ENCODE measurements at regions not wholly inside any gene's neighbourhood (a gene's known extent, or its start where the extent isn't known, plus 50 kb on each side); places are given as distances from the start of the nearest gene placed in this dataset.
"Not testable (repeated sequence)": the region's sequence is repeated elsewhere in the genome, so short reads cannot be mapped to it uniquely, and the experiment has no call there.

DNA sequence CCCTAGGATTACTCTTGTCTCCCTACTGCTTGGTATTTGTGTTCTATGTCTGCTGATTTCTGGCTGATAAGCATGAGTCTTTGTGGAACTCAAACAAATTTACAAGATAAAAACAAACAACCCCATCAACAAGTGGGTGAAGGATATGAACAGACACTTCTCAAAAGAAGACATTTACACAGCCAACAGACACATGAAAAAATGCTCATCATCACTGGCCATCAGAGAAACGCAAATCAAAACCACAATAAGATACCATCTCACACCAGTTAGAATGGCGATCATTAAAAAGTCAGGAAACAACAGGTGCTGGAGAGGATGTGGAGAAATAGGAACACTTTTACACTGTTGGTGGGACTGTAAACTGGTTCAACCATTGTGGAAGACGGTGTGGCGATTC, 81.5 kb upstream of the GAS1 start:
- not testable (repeated sequence) for H3K4me1 ChIP-seq (ENCODE audit: insufficient read depth, low read length); H3K9me3 ChIP-seq (ENCODE audit: control insufficient read depth, insufficient read depth, low read length); H3K36me3 ChIP-seq (ENCODE audit: insufficient read depth, low read length); H3K9ac ChIP-seq (ENCODE audit: low read depth, low read length)

DNA sequence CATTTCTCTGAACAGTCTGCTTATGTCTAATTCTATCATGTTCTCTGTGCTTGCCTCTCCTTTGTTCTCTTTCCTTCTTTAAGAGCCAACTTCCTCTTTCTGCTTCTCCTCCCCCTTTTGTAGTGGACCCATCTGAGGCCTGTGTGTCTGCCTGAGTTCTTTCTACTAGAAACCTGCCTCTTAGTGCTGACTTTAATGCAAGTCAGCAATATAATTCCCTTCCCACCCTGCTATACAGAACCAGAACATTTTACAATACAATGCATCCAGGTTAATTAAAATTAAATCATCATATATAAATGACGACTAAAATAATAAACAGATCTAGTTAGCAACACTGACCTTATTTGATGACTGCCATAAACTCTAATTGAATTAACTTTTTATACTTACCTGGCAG, 82.6 kb upstream of the GAS1 start:
- Histone ChIP-seq H3K4me1 (ENCODE audit: insufficient read depth, low read length) (0 out of 2 replicates have a peak, but pooled peaks cover 2% of the 10 kb centered on the region), H3K9me3 (ENCODE audit: control insufficient read depth, insufficient read depth, low read length) (0 out of 2 replicates have a peak, but pooled peaks cover 3% of the 10 kb centered on the region), H3K36me3 (ENCODE audit: insufficient read depth, low read length) (no peaks in the 10 kb centered on the region), H3K9ac (ENCODE audit: low read depth, low read length) (no peak overlapping the region)

DNA sequence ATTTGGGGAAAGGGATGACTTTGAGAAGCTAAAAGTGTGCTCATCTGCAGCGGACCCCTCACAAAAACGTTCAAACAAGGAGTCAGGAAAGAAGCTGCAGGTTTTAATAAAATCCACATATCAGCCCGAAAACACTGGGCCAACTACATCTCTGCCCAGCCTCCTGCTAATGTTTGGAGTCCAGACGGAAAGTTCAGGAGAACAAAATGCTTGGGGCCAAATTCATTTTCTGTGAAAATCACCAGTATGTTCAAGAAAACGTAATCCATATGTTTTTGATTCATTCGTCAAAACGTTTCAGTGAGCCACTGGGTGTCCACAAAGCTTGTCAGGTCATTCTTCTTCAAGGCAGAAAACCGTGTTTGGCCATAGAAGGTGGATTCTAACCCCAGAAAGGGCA, 87.5 kb upstream of the GAS1 start:
- Histone ChIP-seq H3K9me3 (ENCODE audit: control insufficient read depth, insufficient read depth, low read length) (no peaks in the 10 kb centered on the region), H3K9ac (ENCODE audit: low read depth, low read length) (no peak overlapping the region), H3K4me1 (ENCODE audit: insufficient read depth, low read length) (0 out of 2 replicates have a peak, but pooled peaks cover 2% of the 10 kb centered on the region), H3K36me3 (ENCODE audit: insufficient read depth, low read length) (no peaks in the 10 kb centered on the region)

GRCh38 chr9:87035879-87036278, 88.6 kb upstream of the GAS1 start:
- Histone ChIP-seq H3K9ac (ENCODE audit: low read depth, low read length) (no peak overlapping the region), H3K36me3 (ENCODE audit: insufficient read depth, low read length) (no peaks in the 10 kb centered on the region)

GRCh38 chr9:87036506-87036905, 89.2 kb upstream of the GAS1 start:
- Histone ChIP-seq H3K36me3 (ENCODE audit: insufficient read depth, low read length) (no peaks in the 10 kb centered on the region), H3K4me1 (ENCODE audit: insufficient read depth, low read length) (0 out of 2 replicates have a peak, but pooled peaks cover 2% of the 10 kb centered on the region), H3K9me3 (ENCODE audit: control insufficient read depth, insufficient read depth, low read length) (no peaks in the 10 kb centered on the region), H3K9ac (ENCODE audit: low read depth, low read length) (no peak overlapping the region)

More at GRCh38 chr9:87035879-87036278, 88.6 kb upstream of the GAS1 start:
- H3K9me3 ChIP-seq (ENCODE audit: control insufficient read depth, insufficient read depth, low read length) = no peaks in the 10 kb centered on the region
- H3K4me1 ChIP-seq (ENCODE audit: insufficient read depth, low read length) = 0 out of 2 replicates have a peak, but pooled peaks cover 2% of the 10 kb centered on the region

- Histone ChIP-seq H3K9ac (ENCODE audit: low read depth, low read length) (no peak overlapping the region), H3K4me1 (ENCODE audit: insufficient read depth, low read length) (no peaks in the 10 kb centered on the region), H3K36me3 (ENCODE audit: insufficient read depth, low read length) (no peaks in the 10 kb centered on the region), H3K9me3 (ENCODE audit: control insufficient read depth, insufficient read depth, low read length) (no peaks in the 10 kb centered on the region)
Observed at GRCh38 chr9:87039809-87040392, 92.6 kb upstream of the GAS1 start.

GRCh38 chr9:87040410-87041009, 93.2 kb upstream of the GAS1 start:
- peak overlapping the region; percentile 82; the same call in 1 of the 2 replicates for H3K9ac ChIP-seq (ENCODE audit: low read depth, low read length)
- H3K4me1 ChIP-seq (ENCODE audit: insufficient read depth, low read length) = no peaks in the 10 kb centered on the region
- no peaks in the 10 kb centered on the region for H3K36me3 ChIP-seq (ENCODE audit: insufficient read depth, low read length)
- H3K9me3 ChIP-seq (ENCODE audit: control insufficient read depth, insufficient read depth, low read length) = no peaks in the 10 kb centered on the region

DNA sequence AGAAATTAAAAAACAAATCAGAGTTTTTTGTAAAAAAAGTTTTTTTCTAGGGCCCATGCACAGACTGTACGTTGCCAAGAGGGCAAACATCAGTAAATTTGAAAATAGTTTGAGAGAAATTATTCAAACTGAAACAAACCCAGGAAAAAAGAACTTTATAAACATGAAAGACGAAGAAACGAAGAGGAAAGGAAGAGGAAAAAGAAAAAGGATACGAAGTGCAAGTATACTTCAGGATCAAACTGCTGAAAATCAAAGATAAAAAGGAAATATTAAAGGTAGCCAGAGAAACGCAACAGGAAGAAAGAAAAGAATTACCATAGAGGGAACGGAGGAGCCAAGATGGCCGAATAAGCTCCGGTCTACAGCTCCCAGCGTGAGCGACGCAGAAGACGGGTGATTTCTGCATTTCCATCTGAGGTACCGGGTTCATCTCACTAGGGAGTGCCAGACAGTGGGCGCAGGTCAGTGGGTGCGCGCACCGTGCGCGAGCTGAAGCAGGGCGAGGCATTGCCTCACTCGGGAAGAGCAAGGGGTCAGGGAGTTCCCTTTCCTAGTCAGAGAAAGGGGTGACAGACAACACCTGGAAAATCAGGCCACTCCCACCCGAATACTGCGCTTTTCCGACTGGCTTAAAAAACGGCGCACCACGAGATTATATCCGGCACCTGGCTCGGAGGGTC, 94.4 kb upstream of the GAS1 start:
- not testable (repeated sequence) for H3K9me3 ChIP-seq (ENCODE audit: control insufficient read depth, insufficient read depth, low read length); H3K4me1 ChIP-seq (ENCODE audit: insufficient read depth, low read length); H3K36me3 ChIP-seq (ENCODE audit: insufficient read depth, low read length)
- peak overlapping the region; percentile 82 for H3K9ac ChIP-seq (ENCODE audit: low read depth, low read length)

DNA sequence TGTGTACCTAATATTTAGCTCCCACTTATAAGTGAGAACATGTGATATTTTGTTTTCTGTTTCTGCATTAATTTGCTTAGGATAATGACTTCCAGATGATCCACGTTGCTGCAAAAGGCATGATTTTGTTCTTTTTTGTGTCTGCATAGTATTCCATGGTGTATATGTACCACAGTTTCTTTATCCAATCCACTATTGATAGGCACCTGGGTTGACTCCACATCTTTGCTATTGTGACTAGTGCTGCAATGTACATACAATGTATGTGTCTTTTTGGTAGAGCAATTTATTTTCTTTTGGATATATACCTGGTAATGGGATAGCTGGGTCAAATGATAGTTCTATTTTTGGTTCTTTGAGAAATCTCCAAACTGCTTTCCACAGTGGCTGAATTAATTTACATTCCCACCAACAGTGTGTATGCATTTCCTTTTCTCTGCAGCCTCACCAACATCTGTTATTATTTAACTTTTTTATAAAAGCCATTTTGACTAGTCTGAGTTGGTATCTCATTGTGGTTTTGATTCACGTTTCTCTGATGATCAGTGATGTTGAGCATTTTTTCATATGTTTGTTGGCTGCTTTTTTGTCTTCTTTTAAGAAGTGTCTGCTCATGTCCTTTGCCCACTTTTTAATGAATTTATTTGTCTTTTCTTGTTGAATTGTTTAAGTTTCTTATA, 102.8 kb upstream of the GAS1 start:
- not testable (repeated sequence) for H3K9ac ChIP-seq (ENCODE audit: low read depth, low read length); H3K9me3 ChIP-seq (ENCODE audit: control insufficient read depth, insufficient read depth, low read length); H3K4me1 ChIP-seq (ENCODE audit: insufficient read depth, low read length); H3K36me3 ChIP-seq (ENCODE audit: insufficient read depth, low read length)

DNA sequence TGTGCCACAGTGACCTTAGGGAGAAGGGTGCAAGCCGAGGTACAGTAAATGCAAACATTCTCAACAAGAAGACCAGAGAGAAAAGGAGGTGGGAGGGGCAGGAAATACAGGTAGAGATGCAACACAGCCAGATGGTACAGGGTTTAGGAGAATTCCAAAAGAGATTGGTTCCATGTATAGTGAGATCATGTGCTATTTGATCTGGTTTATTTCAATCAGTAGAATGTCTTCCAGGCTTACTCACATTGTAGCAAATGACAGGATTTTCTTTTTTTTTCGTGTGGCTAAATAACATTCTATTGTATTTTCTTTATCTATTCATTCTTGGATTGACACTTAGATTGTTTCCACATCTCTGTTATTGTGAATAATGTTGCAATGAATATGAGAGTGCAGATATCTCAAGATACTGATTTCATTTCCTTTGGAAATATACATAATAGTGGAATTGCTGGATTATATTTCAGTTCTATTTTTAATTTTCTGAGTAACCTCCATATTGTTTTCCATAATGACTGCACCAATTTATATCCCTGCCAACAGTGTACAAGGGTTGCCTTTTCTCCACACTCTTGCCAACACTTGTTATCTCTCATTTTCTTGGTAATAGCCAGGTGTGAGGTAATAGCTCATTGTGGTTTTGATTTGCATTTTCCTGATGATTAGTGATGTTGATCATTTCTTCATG, 107.8 kb upstream of the GAS1 start:
- Histone ChIP-seq H3K9me3 (ENCODE audit: control insufficient read depth, insufficient read depth, low read length) (no peaks in the 10 kb centered on the region), H3K4me1 (ENCODE audit: insufficient read depth, low read length) (no peaks in the 10 kb centered on the region), H3K9ac (ENCODE audit: low read depth, low read length) (no peak overlapping the region), H3K36me3 (ENCODE audit: insufficient read depth, low read length) (no peaks in the 10 kb centered on the region)

DNA sequence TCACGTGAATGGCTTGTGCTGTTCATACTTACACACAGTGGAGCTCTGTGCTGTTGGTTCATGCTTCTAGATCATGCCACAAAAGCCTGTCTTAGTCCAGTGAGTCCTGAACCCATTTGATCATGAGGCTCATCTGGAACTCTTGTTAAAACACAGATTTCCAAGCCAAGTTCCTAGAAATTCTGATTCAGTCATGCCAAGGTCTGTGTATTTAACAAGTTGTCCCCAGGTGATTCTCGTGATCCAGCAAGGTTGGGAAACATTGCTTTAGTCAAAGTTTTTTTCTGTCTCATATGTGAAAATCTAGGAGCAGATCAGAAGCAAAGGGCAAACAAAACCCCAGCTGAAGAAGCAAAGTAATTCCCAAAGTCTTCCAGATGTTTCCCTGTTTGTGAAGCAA, 112.5 kb upstream of the GAS1 start:
- H3K36me3 ChIP-seq (ENCODE audit: insufficient read depth, low read length) = no peaks in the 10 kb centered on the region
- no peaks in the 10 kb centered on the region for H3K4me1 ChIP-seq (ENCODE audit: insufficient read depth, low read length)
- H3K9ac ChIP-seq (ENCODE audit: low read depth, low read length) = no peak overlapping the region
- H3K9me3 ChIP-seq (ENCODE audit: control insufficient read depth, insufficient read depth, low read length) = no peaks in the 10 kb centered on the region

DNA sequence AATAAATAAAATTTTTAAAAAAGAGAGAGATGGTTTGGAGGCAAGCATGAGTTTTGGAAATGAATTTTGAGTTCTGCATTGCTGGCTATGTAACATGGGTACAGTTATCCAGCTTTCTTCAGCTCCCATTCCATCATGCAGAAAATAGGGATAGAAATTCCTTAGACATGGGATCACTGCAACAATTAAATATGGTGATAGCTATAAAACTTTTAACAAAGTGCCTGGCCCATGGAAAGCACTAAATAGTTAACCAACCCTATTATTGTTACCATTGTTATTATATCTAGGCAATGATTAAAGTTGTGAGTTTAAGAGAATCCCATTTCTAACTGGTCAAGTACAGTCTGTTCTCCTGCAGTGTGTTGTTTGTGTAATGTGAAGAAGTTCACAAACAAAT, 115.4 kb upstream of the GAS1 start:
- H3K9ac ChIP-seq (ENCODE audit: low read depth, low read length) = no peak overlapping the region

GRCh38 chr9:87063246-87063645, 115.9 kb upstream of the GAS1 start:
- H3K4me1 ChIP-seq (ENCODE audit: insufficient read depth, low read length) = no peaks in the 10 kb centered on the region
- no peaks in the 10 kb centered on the region for H3K9me3 ChIP-seq (ENCODE audit: control insufficient read depth, insufficient read depth, low read length)

More for the DNA sequence above, 115.4 kb upstream of the GAS1 start:
- Histone ChIP-seq H3K36me3 (ENCODE audit: insufficient read depth, low read length) (no peaks in the 10 kb centered on the region), H3K4me1 (ENCODE audit: insufficient read depth, low read length) (no peaks in the 10 kb centered on the region), H3K9me3 (ENCODE audit: control insufficient read depth, insufficient read depth, low read length) (no peaks in the 10 kb centered on the region)

DNA sequence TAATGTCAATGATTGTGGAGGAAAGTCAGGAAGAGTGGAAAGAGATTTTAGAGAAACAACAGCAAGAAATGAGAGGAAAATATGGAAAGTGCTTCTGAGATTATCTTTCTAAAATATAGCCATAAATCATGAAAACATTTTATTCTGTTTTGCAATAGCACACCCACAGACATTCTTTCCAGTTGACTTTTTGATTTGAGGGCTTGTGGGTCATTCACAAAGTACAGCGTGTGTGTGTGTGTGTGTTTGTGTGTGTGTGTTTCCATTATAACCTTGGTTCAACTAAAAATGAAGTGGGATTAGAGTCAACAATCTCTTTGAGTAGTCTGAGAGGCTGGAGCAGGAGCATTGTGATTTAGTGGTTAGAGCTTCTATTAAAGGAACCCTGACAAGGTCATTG, 116.6 kb upstream of the GAS1 start:
- Histone ChIP-seq H3K9me3 (ENCODE audit: control insufficient read depth, insufficient read depth, low read length) (no peaks in the 10 kb centered on the region), H3K36me3 (ENCODE audit: insufficient read depth, low read length) (no peaks in the 10 kb centered on the region), H3K4me1 (ENCODE audit: insufficient read depth, low read length) (no peaks in the 10 kb centered on the region), H3K9ac (ENCODE audit: low read depth, low read length) (no peak overlapping the region)

More at GRCh38 chr9:87063246-87063645, 115.9 kb upstream of the GAS1 start:
- Histone ChIP-seq H3K36me3 (ENCODE audit: insufficient read depth, low read length) (no peaks in the 10 kb centered on the region), H3K9ac (ENCODE audit: low read depth, low read length) (no peak overlapping the region)
